ENCODE measurements at regions not wholly inside any gene's neighbourhood (a gene's known extent, or its start where the extent isn't known, plus 50 kb on each side); places are given as distances from the start of the nearest gene placed in this dataset.

- H3K27me3 Mint-ChIP-seq (ENCODE audit: low read depth) = no peaks in the 10 kb centered on the region
- no peak overlapping the region for H2BK15ac ChIP-seq (ENCODE audit: low read depth, low read length)
- no peak overlapping the region for H3K14ac ChIP-seq (ENCODE audit: insufficient read depth, low read length)
- no peak overlapping the region for H3K18ac ChIP-seq (ENCODE audit: insufficient read length, low read depth, low read length)
- TF ChIP-seq CTCF (conservative IDR thresholded peaks at IDR 0.05) = no peak
- no peak overlapping the region for H3K56ac ChIP-seq (ENCODE audit: insufficient read length, low read depth, low read length)
- H4K20me1 ChIP-seq (ENCODE audit: control insufficient read depth, insufficient read depth, insufficient read length) = no peaks in the 10 kb centered on the region
- H2BK120ac ChIP-seq (ENCODE audit: low read depth, low read length, poor library complexity, severe bottlenecking) = no peak overlapping the region
- H3K4me2 ChIP-seq (ENCODE audit: insufficient read depth, insufficient read length, low read length) = no peak overlapping the region
- no peak overlapping the region for H3T11ph ChIP-seq (ENCODE audit: low read length)
- no peak overlapping the region for H2BK12ac ChIP-seq (ENCODE audit: insufficient read length, low read depth, low read length)
- peaks cover 2% of the 10 kb centered on the region; the same call in 1 of the 2 replicates for H3K4me1 ChIP-seq (ENCODE audit: insufficient read depth, low read length)
- no peak for DNase-seq
- H3K23me2 ChIP-seq (ENCODE audit: insufficient read length, low read depth, low read length, poor library complexity, severe bottlenecking) = no peaks in the 10 kb centered on the region
- no peak overlapping the region for H3K27ac Mint-ChIP-seq
- no peaks in the 10 kb centered on the region for H3K36me3 Mint-ChIP-seq (ENCODE audit: insufficient read depth in 1 of 3, low read depth in 3 of 3)
- H4K91ac ChIP-seq (ENCODE audit: insufficient read length, low read depth, low read length) = no peak overlapping the region
- no peaks in the 10 kb centered on the region for H3K79me1 ChIP-seq (ENCODE audit: insufficient read depth, low read depth, low read length, poor library complexity, severe bottlenecking)
- H4K5ac ChIP-seq (ENCODE audit: insufficient read length, low read depth, low read length) = no peak overlapping the region
- no peak overlapping the region for H3K4ac ChIP-seq (ENCODE audit: low read depth, low read length)
- no peak overlapping the region for H2BK20ac ChIP-seq (ENCODE audit: low read depth, low read length, poor library complexity, severe bottlenecking)
- WGBS (ENCODE audit: extremely low coverage, insufficient read length, low lambda C conversion rate) = no CpG with 5 or more reads among the region's 4 CpGs
- no peak overlapping the region for H3K23ac ChIP-seq (ENCODE audit: insufficient read length, low read depth, low read length)
- H2AFZ ChIP-seq (ENCODE audit: low read length) = no peak overlapping the region
- H3K9me3 Mint-ChIP-seq = no peaks in the 10 kb centered on the region
- H3K27me3 ChIP-seq (ENCODE audit: insufficient read depth, low read length) = no peaks in the 10 kb centered on the region
- H4K8ac ChIP-seq (replicated peaks; ENCODE audit: insufficient read length, low read depth, low read length) = no peak overlapping the region
- H3K9me3 ChIP-seq (ENCODE audit: control insufficient read depth, low read depth, low read length) = no peaks in the 10 kb centered on the region
- no peak overlapping the region for H3K4me3 Mint-ChIP-seq
- H3K4me1 Mint-ChIP-seq = peaks cover 17% of the 10 kb centered on the region in 2 experiments
- H3K79me2 ChIP-seq (ENCODE audit: insufficient read depth, low read length) = no peaks in the 10 kb centered on the region
- no peak overlapping the region for H2BK5ac ChIP-seq (ENCODE audit: insufficient read length, low read length)
- H3K9ac ChIP-seq (ENCODE audit: extremely low read depth, insufficient read length, low read length) = no peak overlapping the region
- H2AK5ac ChIP-seq (ENCODE audit: insufficient read length, low read length) = no peak overlapping the region
- no peak overlapping the region for H3K27ac ChIP-seq (ENCODE audit: insufficient read length, low read depth, low read length)
These were observed 159.8 kb downstream of the RPS12 start for GRCh38 chr6:132974122-132974521.
